Liver (tissue), 3 donors: ENCODE measurements at regions not wholly inside any gene's neighbourhood (a gene's known extent, or its start where the extent isn't known, plus 50 kb on each side); places are given as distances from the start of the nearest gene placed in this dataset.

Source experiments
- ATF3 ChIP-seq: IDR thresholded peaks from 2 replicates; pipeline ENCODE4 v1.6.1; 2016; ENCODE audit warnings: antibody characterized with exemption
- CTCF ChIP-seq: fragments of 150-350 bp; IDR thresholded peaks from 2 replicates; pipeline ENCODE4 v1.5.1; 2017; ENCODE audit warnings: improper control_type of control experiment, low read depth, low read length; ENCODE audit not compliant: missing input control
- GABPA ChIP-seq, 2 donors: IDR thresholded peaks in 1 of 2; conservative IDR thresholded peaks in 1 of 2; 2 replicates each; pipeline ENCODE4 v1.6.1; 2016; ENCODE audit warnings: antibody characterized with exemption in 2 of 2, mild to moderate bottlenecking in 1 of 2, moderate library complexity in 1 of 2
- HNF4A ChIP-seq, 2 donors: conservative IDR thresholded peaks; 2 replicates each; pipeline ENCODE4 v1.6.1; 2016; ENCODE audit warnings: antibody characterized with exemption in 2 of 2, mild to moderate bottlenecking in 2 of 2
- JUND ChIP-seq, 2 donors: IDR thresholded peaks; 2 replicates each; pipeline ENCODE4 v1.6.1; 2016; ENCODE audit warnings: antibody characterized with exemption in 2 of 2
- RAD21 ChIP-seq, 2 donors: IDR thresholded peaks; 2 replicates each; pipeline ENCODE4 v1.6.1; 2016; ENCODE audit warnings: antibody characterized with exemption in 2 of 2, mild to moderate bottlenecking in 2 of 2
- REST ChIP-seq: IDR thresholded peaks from 2 replicates; pipeline ENCODE4 v1.6.1; 2016; ENCODE audit warnings: antibody characterized with exemption, mild to moderate bottlenecking
- RXRA ChIP-seq, 2 donors: IDR thresholded peaks; 2 replicates each; pipeline ENCODE4 v1.6.1; 2017 to 2018; ENCODE audit warnings: antibody characterized with exemption in 2 of 2, mild to moderate bottlenecking in 1 of 2
- SP1 ChIP-seq: IDR thresholded peaks from 2 replicates; pipeline ENCODE4 v1.6.1; 2018; ENCODE audit warnings: antibody characterized with exemption, mild to moderate bottlenecking
- TAF1 ChIP-seq: conservative IDR thresholded peaks from 2 replicates; pipeline ENCODE4 v1.6.1; 2016; ENCODE audit warnings: antibody characterized with exemption, mild to moderate bottlenecking
- ZBTB33 ChIP-seq: IDR thresholded peaks from 2 replicates; pipeline ENCODE4 v1.6.1; 2016; ENCODE audit warnings: antibody characterized with exemption
- donor health status: healthy.
- donor health status: healthy.

- TF ChIP-seq CTCF (no peak), HNF4A (conservative IDR thresholded peaks at IDR 0.05) (no peak), RAD21 (IDR thresholded peaks at IDR 0.05) (no peak), REST (no peak), ATF3 (no peak), SP1 (no peak), GABPA (IDR thresholded peaks at IDR 0.05 in 1 of 2, conservative IDR thresholded peaks at IDR 0.05 in 1 of 2) (no peak), RXRA (IDR thresholded peaks at IDR 0.05) (no peak), JUND (IDR thresholded peaks at IDR 0.05) (no peak), TAF1 (no peak), ZBTB33 (no peak)
These were observed 52.6 kb upstream of the CLINT1 start for GRCh38 chr5:157911568-157911967.
